ENCODE measurements at regions not wholly inside any gene's neighbourhood (a gene's known extent, or its start where the extent isn't known, plus 50 kb on each side); places are given as distances from the start of the nearest gene placed in this dataset.
"Not testable (repeated sequence)": the region's sequence is repeated elsewhere in the genome, so short reads cannot be mapped to it uniquely, and the experiment has no call there.

DNA sequence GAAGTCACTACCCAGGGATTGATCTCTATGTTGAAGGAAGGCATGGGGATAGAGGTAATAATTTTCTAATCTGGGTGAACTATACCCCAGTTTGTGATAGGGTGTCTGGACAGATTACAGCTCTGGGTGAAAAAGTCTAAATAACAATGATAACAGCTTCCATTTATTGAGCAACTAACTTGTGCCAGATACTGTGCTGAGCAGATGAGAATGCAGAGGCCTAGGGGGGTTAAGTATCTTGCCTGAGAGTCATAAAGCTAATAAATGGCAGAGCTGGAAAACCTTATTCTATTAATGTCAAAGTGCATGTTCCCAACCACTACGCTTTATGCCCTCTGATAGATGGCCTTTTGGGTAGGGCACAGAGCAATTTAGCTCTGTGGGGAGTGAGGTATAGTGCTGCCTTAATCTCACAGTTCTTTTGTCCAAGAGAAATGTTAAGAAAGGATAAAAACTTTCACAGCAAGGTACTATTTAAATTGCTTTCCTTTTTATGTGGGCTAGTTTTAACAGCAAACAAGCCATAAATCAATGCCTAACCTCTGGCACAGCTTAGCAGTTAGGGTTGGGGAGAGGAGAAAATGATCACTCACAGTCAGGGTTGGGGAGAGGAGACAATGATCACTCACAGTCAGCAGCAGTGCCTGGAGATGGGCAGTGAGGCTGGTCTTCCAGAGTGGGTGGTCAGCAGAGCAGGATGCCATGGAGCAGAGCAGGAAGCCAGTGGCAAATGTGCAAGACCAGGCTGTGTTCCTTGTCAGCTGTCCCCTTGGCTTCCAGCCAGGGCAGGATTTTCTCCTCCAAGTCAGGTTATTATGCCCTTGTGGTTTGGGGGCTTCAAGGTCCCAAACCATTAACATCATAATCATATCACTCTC, 187.0 kb downstream of the CARTPT start:
- DNase-seq (ENCODE audit: low read depth in 1 of 2, low spot score in 1 of 2): no peak

DNA sequence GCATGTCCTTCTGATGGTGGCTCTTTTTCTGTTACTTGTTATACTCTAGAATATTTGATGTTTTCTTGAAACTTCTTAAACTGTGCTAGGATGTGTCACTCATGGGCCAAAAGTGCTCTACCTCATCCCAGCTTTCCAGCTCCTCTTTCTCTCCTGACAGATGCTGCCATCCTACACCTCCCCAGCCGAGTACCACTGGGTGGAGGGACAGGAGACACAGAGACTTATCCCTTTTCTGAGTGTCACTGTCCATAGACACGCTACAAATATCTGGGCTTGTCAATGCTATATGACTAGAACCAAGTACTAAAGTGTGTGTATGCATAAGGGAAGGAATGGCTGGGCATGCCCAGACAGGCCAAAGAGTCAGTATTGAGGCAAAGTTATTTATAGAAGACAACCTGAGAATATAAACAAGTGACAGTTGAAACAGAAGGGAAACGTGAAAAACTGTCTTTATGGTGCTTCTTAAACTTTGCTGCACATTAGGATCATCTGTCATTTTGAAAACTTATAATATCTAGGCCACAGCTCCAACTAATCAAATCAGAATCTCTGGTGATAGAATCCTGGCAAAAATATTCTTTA, 188.0 kb downstream of the CARTPT start:
- DNase-seq (ENCODE audit: low read depth in 1 of 2, low spot score in 1 of 2): no peak

DNA sequence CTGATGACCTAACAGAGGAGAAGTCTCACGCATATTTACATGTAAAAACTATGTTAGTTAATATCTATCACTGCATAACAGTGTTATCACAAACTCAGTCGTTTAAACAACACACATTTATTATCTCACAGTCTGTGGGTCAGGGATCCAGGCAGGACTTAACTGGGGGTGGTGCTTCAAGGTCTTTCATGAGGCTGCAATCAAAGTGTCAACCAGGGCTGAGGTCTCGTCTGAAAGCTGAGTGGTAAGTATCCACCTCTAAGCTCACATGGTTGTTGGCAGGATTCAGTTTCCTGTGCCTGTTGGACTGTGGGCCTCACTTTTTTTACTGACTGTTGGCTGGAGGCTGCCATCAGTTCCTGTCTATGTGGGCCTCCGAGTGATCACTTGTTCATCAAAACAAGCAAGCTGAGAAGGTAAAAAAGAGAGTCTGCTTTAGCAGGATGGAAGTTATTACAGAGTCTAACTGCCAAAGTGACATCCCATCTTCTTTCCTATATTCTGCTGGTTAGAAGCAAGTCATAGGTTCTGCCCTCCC, 188.6 kb downstream of the CARTPT start:
- DNase-seq (ENCODE audit: low read depth in 1 of 2, low spot score in 1 of 2): no peak

DNA sequence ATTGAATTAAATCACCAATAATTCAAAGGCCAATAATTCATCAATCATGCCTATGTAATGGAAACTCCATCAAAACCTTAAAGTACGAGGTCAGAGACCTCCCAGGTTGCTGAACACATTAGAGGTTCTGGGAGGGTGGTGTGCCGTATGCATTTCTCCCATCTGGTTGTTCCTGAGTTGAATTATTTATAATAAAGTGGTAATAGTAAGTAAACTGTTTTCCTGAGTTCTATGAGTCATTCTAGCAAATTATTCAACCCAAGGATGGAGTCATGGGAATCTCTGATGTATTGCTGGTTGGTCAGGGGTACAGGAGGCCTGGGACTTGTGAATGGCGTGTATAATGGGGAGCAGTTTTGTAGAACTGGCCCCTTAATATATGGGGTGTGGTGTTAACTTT, 191.7 kb downstream of the CARTPT start:
- DNase-seq (ENCODE audit: low read depth in 1 of 2, low spot score in 1 of 2): no peak

DNA sequence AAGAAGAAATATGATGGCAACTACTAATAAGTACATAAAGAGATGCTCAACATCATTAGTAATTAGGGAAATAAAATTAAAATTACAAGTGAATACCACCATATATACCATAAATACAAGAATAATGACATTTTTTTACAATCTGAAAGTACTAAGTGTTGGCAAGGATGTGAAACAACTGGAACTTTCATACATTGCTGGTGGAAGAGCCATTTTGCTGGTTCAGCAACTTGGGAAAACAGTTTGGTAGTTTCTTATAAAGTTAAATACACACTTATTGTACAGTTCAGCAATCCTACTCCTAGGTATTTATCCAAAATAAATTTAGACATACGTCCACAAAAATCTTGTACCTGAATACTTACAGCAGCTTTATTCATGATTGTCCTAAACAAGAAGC, 192.9 kb downstream of the CARTPT start:
- DNase-seq (ENCODE audit: low read depth in 1 of 2, low spot score in 1 of 2): no peak

DNA sequence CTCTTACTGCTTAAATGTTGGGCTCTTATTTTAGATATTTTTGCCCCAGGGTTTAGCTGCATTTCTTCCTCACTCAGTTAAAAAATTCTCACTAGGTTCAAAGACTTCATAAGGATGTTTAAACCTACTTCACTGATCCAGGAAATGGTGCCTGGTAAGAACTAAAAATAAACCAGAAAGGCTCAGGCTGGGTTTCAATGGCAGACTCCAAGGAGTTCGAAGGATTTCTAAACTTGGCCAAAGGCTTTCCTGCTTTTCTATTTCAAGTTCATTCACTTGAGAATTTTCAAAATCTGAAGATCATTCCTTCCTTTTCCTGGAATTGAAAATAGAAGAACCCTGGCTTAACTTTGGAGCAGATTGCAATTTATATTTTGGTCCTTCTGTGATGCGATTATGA, 193.0 kb upstream of the MAP1B start:
- no peak for DNase-seq (ENCODE audit: low read depth in 1 of 2, low spot score in 1 of 2)

DNA sequence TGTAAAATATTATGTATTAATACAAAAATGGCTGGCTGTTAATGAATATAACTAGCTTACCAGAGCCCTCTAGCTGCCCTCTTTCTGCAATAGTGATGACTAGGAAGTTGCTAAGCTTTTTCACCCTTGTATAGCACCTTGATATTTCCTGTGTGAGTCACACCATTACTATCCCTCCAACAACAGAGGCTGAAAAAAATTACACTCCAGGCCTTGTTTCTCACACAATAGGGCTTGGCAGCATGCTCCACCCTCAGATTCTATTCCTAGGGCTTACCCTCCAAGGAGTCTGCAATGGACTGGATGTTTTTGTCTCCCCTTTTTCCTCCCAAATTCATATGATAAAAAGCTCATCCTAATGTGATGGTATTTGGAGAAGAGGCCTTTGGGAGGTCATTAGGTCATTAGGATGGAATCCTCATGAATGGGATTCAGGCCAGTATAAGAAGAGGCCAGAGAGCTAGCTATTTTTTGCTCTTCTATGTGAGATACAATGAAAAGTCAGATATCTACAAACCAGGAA, 184.6 kb upstream of the MAP1B start:
- DNase-seq (ENCODE audit: low read depth in 1 of 2, low spot score in 1 of 2): no peak

DNA sequence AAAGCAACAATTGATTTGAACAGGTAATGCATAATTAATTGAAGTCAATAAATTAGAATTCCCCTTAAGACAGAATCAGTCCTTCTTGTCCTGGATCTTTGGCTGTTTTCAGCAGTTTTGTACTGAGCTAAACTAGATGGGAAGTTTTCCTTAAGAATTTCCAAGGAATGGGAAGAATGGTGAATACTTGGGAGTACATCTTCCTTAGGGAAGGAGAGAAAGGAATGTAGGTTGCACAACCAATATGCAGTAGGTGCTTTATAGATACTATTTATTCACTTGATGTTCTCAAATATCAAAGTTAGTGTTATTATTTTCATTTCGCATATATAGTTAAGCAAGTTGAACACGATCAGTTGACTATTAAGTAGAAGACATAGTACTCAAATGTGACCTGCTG, 183.5 kb upstream of the MAP1B start:
- no peak for DNase-seq (ENCODE audit: low read depth in 1 of 2, low spot score in 1 of 2)

DNA sequence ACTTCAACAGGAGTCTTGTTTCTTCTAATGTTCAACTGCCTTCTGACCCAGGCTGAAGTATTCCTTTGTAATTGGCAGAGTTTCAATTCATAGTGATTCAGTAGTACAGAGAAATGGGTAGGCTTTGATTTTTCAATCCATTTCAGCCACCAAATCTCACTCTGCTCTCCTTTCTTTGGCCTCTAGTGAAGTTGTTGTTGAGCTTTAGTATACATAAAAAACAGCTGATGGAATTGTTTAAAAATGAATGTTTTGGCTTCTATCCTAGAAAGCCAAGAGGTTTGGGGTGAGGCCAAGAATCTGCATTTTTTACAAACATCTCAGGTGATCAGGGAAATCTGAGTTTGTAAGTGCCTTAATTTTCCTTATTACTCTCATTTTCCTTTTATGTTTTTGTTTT, 182.9 kb upstream of the MAP1B start:
- no peak for DNase-seq (ENCODE audit: low read depth in 1 of 2, low spot score in 1 of 2)

DNA sequence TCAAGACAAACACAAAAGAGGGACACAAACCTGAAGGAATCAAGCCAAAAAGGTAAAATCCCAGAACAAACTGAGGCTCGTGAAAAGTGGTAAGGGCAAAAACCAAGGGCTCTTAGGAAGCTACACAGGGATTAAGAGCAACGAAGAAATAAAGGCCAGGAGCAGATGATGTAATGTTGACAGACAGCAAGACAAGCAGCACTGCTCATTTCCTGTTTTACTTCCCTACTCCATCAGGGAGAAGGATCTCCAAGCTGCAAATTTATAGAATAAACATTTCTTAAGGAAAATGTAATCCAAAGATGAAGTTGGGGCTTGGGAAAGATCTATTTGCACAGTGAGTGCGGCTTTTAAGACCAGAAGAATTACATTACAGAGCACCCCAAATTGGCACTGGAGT, 182.3 kb upstream of the MAP1B start:
- no peak for DNase-seq (ENCODE audit: low read depth in 1 of 2, low spot score in 1 of 2)

DNA sequence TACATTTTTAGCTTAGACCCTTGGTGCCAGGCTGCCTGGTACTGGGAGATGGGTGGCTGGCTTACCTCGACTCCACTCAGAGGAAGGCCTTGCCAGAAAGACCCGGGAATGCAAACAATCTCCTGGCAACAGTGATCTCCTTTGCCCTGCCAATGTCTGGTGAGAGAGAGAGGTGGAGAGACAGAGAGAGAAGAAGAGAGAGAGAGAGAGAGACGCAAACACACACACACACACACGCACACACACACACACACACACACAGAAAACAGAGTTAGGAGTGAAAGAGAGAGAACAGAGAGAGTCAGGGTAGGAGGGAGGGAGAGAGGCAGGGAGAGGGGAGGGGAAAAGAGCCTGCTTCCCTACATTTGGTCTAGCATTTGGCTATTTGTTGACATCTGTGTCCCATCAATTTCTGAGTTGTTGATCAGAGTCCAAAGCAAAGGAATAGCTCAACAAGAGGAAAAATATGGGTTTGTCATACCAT, 181.6 kb upstream of the MAP1B start:
- no peak for DNase-seq (ENCODE audit: low read depth in 1 of 2, low spot score in 1 of 2)

DNA sequence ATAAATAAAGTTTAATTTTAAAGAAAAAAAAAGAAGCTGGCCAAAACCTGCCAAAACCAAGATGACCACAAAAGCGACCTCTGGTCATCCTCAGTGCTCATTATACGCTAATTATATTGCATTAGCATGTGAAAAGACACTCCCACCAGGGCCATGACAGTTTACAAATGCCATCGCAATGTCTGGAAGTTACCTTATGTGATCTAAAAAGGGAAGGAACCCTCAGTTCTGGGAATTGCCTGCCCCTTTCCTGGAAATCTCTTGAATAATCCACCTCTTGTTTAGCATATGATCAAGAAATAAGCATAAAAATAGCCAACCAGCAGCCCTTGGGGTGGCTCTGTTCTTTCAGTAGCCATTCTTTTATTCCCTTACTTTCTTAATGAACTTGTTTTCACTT, 178.3 kb upstream of the MAP1B start:
- DNase-seq (ENCODE audit: low read depth in 1 of 2, low spot score in 1 of 2): no peak

DNA sequence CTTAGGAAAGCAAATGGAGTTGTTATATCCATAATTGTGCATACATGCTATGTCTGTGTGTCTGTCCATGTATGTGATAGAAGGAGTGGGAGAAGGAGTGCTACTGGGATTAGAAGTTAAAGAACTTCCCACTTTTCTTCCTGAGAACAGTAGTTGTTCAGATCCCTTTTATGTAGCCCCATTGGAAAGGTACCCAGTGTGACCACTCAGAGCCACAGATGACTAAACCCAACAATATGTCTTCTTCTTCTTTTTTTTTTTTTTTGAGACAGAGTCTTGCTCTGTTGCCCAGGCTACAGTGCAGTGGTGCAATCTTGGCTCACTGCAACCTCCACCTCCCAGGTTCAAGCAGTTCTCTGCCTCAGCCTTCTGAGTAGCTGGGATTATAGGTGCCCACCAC, 176.7 kb upstream of the MAP1B start:
- DNase-seq (ENCODE audit: low read depth in 1 of 2, low spot score in 1 of 2): not testable (repeated sequence)

DNA sequence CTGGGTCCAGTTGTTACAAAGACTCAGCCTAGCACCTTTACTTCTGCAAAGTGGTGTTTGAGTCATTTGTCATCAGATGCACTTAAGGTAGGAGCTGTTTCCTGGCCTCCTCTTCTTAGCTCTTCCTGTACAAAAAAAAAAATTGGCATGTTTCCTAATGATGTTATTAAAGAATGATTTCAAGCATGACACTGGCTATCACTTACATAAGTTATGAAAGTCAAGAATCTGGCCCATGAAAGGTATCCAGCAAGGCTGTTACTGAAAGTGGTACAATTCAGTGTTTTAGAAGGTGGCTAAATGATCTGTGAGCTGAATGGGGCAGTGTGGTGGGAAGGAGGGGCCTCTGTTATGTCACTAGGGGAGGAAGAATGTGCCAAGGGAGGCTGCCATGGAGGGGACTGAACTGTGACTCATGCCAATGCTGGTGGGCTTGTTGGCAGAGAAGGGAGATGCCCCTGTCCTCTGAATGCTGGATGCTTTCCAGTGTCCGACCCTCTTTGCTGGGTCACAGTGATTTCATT, 175.1 kb upstream of the MAP1B start:
- no peak for DNase-seq (ENCODE audit: low read depth in 1 of 2, low spot score in 1 of 2)

DNA sequence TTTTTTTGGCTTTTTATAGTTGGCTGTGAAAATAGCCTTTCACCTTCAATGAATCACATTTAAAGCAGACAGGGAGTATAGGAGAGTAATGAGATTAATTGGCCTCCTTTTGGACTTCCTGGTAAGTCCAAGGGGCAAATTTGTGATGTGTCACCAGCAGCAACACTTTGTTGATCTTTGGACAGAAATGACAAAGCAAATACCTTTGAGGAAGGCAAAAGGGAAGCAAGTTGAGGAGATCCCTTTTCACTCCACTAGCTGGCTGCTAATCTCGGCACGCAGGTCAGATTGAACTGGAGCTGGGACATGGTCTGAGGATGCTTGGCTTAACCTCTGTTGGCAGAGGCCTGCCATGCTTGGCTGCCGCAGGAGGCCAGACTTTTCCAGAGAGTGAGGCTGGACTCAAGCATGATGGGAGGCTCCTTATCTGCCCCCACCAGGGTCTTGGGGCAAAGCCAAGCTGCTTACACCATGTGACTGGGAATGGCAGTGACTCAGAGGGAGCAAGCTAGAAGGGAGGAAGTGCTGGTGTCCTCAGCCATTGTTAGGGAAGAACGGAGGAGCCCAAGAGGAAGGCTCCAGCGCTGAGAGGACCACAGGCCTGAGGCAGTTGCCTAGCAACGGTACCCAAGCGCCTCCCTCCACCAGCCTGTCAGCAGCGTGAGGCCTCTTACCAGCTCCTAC, 174.5 kb upstream of the MAP1B start:
- no peak for DNase-seq (ENCODE audit: low read depth in 1 of 2, low spot score in 1 of 2)

DNA sequence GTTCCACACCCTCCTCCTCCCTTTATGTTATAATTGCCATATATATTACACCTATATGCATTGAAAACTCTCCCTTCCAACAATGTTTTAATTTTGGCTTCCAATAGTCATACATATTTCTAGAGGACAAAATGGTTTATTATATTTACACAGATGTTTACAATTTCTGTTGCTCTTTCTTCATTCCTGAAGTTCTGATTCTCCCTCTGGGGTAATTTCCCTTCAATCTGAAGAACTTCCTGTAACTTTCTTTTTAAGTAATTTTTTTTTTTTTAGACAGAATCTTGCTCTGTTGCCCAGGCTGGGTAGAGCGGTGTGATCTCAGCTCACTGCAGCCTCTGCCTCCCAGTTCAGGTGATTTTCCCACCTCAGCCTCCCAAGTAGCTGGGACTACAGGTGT, 173.0 kb upstream of the MAP1B start:
- DNase-seq (ENCODE audit: low read depth in 1 of 2, low spot score in 1 of 2): no peak

DNA sequence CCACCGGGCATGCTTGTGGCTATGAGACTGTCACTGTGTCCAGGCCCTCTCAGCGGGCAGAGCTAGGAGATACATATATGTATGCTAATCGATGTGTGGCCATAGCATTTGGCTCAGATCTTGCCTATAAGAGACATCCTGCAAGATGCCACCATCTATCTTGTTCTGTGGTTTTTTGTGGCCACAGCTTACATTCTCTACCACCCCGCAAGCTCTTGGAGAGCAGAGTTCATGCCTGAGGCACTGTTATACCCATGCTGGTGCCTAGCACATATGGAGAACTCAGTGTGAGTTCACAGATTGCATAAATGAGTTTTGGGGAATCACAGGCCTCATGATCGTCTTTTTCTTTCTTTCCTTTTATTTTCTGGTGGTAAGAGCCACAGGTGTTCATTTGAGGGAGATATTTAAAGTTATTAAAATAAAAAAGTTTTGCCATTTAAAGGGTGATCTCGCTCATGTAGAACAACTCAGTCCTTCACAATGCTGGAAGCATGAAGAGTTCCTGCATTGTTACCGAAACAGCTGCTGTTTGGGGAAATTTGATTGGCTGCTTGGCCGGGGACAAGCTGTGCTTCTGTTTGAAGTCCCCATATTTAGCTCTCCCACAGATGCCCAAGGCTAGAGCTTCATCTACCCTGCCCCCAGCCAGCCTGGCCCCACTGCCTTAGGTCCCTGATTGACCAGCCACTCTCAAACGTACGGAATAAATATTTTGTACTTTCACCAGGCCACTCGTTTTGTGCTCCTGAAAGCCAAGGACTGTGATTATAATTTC, 169.2 kb upstream of the MAP1B start:
- no peak for DNase-seq (ENCODE audit: low read depth in 1 of 2, low spot score in 1 of 2)

DNA sequence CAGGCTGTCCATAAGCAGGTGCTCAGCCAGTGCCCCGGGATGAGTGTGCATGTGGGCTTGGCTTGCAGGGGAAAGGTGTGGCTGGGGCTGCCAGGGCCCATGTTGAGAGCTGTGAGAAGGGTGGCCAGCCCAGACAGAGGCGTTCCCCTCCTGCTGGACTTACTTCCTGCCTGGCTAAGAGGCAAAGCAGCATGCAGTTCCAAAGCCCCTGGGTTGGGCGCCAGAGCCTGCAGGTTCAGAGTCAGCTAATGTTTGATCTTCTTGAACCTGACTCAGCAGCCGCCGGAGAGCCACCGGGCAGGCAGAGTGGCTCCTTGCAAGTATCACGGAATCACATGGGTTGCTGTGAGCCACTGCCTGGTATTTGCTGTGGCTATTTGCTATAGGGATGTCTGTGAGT, 168.4 kb upstream of the MAP1B start:
- no peak for DNase-seq (ENCODE audit: low read depth in 1 of 2, low spot score in 1 of 2)

DNA sequence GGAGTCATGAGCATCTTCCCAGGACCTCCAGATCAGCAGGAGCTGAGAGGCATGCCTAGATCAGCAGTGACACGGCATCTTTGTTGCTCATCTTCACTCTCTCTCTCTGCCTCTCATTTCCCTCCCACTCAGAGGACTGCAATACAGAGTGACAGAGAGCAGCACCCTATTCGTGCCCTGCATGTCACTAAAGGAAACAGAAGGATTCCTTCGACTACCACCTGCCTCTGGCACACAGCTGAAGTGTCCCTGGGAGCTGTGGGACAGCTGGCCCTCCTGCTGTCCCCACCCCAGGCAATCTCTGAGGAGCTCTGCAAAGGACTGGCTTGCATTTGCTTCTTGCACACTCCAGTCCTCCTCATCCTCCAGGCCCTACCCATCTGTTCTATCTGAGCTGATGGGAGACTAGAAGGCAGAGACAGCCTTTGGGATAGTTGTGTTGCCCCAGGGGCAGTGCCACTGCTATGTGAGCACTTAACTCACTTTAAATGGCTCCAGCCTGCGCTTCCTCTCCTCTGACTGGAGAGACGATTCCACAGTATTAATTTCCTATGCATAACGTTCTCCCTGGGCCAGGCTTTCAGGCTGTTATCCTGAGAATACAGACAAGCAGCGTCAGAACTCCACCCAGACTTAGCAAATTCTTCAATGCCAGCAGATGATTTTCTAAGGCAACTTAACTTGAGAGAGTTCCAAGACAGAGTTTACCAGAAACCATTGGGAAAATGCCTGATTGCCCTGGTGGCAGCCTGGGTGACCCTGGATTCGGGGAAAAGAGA, 167.6 kb upstream of the MAP1B start:
- no peak for DNase-seq (ENCODE audit: low read depth in 1 of 2, low spot score in 1 of 2)

DNA sequence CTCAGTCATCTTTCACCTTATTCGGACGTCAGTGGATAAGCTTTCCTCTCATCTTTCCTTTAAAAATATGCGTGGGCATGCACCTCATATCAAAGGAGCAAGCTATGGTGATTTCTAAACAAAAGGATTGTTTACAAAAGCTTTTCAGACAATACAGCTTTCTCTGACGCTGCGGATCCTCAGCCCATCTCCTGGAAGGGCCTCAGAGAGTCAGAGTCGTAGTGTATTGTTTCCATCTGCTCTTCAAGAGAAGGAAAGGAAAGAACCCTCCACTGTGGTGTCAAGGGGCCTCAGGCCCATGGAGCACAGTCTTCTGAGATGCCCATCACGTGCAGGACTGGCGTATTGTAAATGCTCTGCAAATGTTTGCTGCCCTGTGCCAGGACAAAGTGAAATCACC, 163.4 kb upstream of the MAP1B start:
- DNase-seq (ENCODE audit: low read depth in 1 of 2, low spot score in 1 of 2): no peak
